Fibroblast of pulmonary artery (primary cell): ENCODE measurements at regions not wholly inside any gene's neighbourhood (a gene's known extent, or its start where the extent isn't known, plus 50 kb on each side); places are given as distances from the start of the nearest gene placed in this dataset.

Source experiments
- DNase-seq: peaks from one replicate; pipeline ENCODE4 v3.0.0-alpha.2; 2010; ENCODE audit warnings: low read depth
- H3K4me3 ChIP-seq: replicated peaks from 2 replicates; pipeline ENCODE4 v1.5.1; 2011; ENCODE audit warnings: low read depth, mild to moderate bottlenecking, control low read depth, low read length, moderate library complexity
- CTCF ChIP-seq: IDR thresholded peaks from 2 replicates; pipeline ENCODE4 v1.5.1; 2011; ENCODE audit warnings: mild to moderate bottlenecking, control low read depth, low read length, inconsistent platforms; ENCODE audit errors: missing control alignments

DNA sequence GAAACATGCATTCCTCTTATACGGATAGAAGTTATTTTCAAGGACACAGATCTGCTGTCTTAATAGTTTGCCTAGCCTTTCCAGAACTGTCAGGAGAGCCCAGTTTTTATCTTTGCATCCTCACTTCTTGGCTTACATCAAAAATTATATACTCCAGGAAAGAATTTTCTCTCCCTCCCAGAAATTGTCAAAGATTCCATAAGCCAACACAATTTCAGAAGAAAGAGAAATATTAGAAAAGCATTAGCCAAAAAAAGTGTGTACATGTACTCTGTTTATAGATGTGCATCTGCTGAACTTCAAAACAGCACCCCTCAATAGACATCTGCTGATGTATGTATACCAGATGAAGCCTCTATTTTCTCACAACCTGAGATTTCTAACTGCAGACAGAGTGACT is 210.4 kb downstream of the METTL4 start:
- no peak for TF ChIP-seq CTCF
- no peak overlapping the region for H3K4me3 ChIP-seq
- DNase-seq, result no peak

DNA sequence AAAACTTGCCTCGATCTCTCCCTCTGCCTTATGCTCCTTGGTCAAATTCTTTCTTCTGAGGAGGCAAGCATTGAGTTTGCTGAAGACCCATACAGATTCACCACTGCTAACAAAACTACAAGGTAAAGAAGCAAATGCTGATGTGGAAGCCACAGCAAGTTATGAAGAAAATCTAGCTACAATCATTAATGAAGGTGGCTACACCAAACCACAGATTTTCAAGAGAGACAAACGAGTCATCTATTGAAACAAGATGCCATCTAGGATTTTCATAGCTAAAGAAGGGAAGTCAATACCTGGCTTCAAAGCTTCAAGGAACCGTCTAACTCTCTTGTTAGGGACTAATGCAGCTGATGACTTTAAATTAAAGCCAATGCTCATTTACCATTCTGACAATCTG is 203.2 kb downstream of the METTL4 start:
- H3K4me3 ChIP-seq, result no peak overlapping the region
- DNase-seq, result no peak
- TF ChIP-seq CTCF, result no peak

GRCh38 chr18:2376707-2377106 is 194.6 kb downstream of the METTL4 start:
- TF ChIP-seq CTCF, result no peak
- no peak overlapping the region for H3K4me3 ChIP-seq
- no peak for DNase-seq

GRCh38 chr18:2380101-2380500 is 191.2 kb downstream of the METTL4 start:
- DNase-seq, result no peak
- TF ChIP-seq CTCF, result no peak
- H3K4me3 ChIP-seq, result no peak overlapping the region

DNA sequence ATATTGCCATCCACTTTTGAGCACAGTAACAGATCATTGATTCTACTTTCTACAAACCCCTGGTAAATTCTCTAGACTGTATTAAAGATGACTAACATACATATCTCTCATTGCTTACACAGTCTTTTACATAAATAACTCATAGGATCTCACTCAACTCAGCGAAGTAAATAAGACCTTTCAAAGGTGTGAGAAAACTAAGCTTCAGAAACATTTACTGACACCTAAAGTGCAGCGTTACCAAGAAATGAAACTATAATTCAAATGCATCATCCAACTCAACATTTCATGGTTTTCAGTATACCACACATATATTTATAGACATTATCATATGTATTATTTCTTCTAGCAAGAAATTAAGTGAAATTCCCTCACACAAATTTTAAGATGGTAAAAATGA is 189.8 kb downstream of the METTL4 start:
- TF ChIP-seq CTCF, result no peak
- no peak for DNase-seq
- no peak overlapping the region for H3K4me3 ChIP-seq

DNA sequence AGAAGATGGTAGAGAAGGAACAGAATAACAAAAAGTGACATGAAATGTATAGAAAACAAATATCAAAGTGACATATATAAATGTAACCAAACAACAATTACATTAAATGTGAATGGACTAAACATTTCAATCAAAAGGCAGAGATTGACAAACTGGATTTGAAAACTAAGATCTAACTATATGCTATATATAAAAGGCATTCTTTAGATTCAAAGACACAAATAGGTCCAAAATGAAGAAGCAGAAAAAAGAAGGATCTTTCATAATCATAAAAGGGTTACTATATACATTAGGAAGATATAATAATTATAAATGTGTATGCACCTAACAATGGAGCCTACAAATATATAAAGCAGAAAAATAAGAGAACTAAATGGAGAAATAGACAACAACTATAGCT is 183.7 kb downstream of the METTL4 start:
- TF ChIP-seq CTCF, result no peak
- no peak overlapping the region for H3K4me3 ChIP-seq
- DNase-seq, result no peak

DNA sequence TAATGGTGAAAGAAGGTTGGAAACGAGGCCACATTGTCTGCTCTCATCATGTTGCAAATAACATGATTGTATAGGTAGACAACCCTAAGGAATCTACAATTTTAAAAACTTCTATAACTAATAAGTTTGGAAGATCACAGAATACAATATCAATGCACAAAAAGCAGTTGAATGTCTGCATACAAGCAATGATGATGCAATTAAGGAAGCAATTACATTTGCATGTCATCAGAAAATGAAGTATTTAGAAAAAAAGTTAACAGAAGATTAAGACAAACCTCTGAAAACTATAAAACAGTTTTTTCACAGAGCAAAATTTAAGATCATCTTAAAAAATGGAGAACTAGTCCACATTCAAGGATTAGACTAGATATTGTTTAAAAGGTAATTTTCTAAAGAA is 181.1 kb downstream of the METTL4 start:
- H3K4me3 ChIP-seq, result no peak overlapping the region

More for the DNA sequence above, 181.1 kb downstream of the METTL4 start:
- no peak for DNase-seq
- no peak for TF ChIP-seq CTCF
